ENCODE measurements at regions not wholly inside any gene's neighbourhood (a gene's known extent, or its start where the extent isn't known, plus 50 kb on each side); places are given as distances from the start of the nearest gene placed in this dataset.

- TF ChIP-seq CTCF (IDR thresholded peaks at IDR 0.05) (no peak), POLR2A (IDR thresholded peaks at IDR 0.05) (no peak)
These were observed 318.6 kb upstream of the B3GAT1 start for GRCh38 chr11:134730561-134731212.

All from body of pancreas (tissue), 4 donors.